GM21526 (cell line): ENCODE measurements at regions not wholly inside any gene's neighbourhood (a gene's known extent, or its start where the extent isn't known, plus 50 kb on each side); places are given as distances from the start of the nearest gene placed in this dataset.

ENCODE experiments used
- ATAC-seq: cut with Tn5 transposase; IDR thresholded peaks from one replicate; pipeline ENCODE4 v1.9.1; 2021; ENCODE audit warnings: moderate library complexity; ENCODE audit not compliant: unreplicated experiment, low FRiP score

- no peak for ATAC-seq
Observed at GRCh38 chr6:9628819-9629218, 786.1 kb downstream of the TFAP2A start.

DNA sequence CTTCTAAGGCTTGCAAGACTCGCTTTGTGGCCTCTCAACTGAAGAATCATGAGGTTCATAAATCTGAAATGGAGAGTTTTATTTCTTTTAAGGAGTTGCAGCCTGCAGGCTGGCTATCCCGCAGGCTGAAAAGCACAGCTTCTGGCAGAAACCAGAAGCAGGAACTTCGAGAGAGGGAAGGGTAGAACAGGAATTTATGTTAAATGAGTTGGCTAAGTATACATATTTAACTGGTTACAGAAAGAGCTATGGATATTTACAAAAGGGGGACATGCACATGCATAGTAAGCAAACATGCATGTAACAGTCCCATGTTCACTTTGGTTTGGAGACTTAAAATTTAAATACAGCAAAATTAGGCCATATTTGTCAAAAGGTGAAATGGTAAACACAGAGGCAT lies 787.0 kb downstream of the TFAP2A start:
- ATAC-seq: no peak

- no peak for ATAC-seq
Observed at GRCh38 chr6:9623985-9624384, 790.9 kb downstream of the TFAP2A start.

GRCh38 chr6:9623228-9623832 lies 791.5 kb downstream of the TFAP2A start:
- no peak for ATAC-seq

GRCh38 chr6:9621276-9621675 lies 793.6 kb downstream of the TFAP2A start:
- ATAC-seq: no peak

GRCh38 chr6:9620687-9621086 lies 794.2 kb downstream of the TFAP2A start:
- no peak for ATAC-seq

DNA sequence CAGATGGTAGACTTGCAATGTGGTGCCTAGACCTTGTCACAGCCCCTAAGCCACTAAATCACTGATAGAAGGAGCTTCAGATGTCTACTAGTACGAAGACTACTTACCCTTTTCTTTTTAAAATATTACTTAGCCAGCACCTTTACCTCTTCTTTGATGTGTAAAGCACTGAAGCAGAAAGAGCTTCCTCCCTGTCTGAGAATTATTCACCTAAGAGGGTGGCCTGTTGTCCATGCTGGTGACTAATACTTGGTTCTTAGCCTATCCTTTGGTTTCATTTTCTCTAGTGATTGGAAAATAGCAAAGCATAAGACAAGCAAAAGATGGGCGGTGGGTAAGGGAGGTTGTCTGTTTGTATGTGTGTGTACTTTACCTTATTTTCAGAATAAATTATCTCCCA lies 794.6 kb downstream of the TFAP2A start:
- no peak for ATAC-seq

GRCh38 chr6:9614778-9615177 lies 800.1 kb downstream of the TFAP2A start:
- ATAC-seq: no peak

DNA sequence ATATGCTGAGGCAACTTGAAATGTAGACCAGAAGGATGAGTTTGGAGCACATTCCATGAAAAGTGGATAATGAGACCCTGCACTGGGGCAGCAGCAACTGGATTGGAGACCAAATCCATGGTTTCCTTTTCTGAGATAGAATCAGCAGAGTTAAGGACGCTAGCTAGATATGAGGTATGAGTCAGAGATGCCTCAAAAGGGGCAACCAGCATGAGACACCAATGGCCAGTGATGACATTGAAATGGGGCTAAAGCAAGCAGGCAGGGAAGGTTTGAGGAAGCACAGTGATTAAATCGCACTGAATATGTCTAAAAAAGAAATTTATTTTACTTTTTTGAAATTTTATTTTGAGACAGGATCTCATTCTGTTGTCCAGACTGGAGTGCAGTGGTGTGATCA lies 802.4 kb downstream of the TFAP2A start:
- ATAC-seq: no peak

GRCh38 chr6:9610620-9611415 lies 804.1 kb downstream of the TFAP2A start:
- no peak for ATAC-seq

DNA sequence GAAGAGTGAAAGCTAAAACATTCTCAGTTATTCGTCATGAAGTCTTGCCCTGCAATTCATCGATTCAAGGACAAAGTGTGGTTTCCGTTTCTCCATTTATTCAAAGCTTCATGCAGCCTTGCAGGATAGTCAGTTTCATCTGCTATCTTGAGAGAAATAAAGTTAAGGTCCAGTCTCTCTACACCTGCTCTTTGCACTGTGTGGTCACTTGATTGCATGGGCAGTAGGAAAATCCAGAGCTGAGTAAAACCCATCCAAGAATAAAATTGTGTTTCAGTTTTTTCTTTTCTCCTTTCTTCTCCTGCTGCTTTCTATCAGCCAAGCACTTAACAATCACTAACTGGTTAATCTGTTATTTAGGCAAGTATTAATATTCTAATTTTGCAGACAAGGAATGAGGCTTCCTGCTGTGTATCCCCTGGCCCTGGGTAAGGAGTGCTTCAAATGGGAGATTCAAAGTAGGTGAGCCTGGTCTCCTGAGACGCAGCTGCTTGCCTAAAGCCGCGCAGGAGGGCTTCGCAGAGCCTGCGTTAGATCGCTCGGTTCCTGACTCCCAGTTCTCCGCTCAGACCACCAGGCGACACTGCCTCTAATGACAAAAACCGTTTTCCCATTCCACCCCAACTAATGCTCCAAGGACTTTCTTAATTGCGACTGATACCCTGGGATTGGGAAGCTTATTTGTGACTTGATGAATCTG lies 808.3 kb downstream of the TFAP2A start:
- no peak for ATAC-seq

- ATAC-seq: no peak
Observed at GRCh38 chr6:9594746-9595145, 820.1 kb downstream of the TFAP2A start.

DNA sequence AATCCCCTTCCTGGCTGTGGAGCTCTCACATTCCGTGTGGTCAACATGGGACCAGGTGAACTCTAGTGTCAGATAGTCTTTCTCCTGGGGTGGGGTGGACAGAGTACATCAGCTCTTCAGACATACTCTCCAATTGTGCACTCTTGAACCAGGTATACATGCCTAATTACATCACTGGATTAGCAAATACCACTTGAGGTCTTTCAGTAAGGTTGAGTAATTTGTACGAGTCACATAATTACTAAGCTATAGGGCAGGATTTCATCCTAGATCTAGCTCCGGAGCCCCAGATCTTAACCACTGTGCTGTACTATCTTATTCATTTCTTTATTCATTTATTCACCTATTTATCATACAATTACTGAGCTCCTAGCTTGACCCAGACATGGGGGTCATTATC lies 821.3 kb downstream of the TFAP2A start:
- no peak for ATAC-seq

DNA sequence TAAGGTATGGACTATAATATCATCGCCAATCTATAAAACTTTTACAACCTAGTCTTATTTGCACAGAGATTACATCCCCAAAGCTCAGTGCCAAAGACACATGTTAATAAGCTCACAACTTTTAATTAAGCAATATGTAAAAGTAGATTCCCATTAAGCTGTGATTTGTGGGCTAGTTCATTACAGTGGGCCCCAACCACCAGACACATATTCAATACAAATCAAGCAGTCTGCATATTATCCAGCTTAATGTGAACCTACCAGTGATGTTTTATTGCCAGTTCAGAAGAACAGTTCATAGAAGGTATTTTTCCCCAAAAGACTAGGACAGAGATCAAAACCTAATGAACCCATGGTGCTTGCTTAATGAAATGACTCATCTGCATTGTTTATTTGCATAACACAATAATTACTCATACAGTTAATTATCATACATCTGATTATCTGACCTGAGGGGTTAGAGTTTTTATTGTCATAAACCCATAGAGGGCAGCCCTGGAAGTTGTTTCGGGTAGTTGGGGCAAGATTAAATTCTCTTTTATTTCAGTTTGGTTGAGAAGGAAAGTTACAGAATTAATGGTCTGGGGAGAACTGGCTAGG lies 831.0 kb downstream of the TFAP2A start:
- no peak for ATAC-seq

DNA sequence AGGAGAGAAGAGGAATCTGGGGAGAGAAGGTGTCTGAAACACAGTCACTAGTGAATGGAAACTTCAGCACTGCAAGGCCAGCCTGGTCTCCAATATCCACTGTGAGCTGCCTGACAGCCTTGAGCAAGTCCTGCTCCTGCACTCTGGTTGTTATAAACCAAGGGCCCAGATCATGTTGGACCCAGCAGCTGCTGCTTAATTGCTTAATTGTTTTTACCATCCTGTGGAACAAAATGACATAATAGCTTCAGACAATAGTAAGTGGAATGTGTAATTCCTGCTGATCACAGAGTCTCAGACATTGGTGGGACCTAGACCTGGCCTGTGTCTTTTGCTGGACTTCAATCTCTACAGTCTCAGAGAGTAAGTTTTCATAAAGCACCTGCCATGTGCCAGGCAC lies 833.7 kb downstream of the TFAP2A start:
- no peak for ATAC-seq

DNA sequence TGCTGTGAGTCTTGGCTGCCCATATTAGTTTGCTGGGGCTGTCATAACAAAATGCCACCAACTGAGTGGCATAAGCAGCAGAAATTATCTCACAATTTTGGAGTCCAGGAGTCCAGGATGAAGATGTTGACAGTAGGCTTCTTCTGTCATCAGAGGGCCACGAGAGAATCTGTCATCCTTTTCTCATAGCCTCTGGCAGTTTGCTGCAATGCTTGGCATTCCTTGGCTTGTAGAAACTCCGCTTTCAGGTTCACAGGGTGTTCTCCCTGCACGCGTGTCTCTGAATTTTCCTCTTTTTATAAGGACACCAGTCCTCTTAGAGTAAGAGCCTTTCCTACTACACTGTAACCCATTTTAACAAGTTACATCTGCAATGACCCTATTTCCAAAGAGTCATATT lies 838.4 kb downstream of the TFAP2A start:
- no peak for ATAC-seq

GRCh38 chr6:9566096-9566495 lies 848.8 kb downstream of the TFAP2A start:
- no peak for ATAC-seq

DNA sequence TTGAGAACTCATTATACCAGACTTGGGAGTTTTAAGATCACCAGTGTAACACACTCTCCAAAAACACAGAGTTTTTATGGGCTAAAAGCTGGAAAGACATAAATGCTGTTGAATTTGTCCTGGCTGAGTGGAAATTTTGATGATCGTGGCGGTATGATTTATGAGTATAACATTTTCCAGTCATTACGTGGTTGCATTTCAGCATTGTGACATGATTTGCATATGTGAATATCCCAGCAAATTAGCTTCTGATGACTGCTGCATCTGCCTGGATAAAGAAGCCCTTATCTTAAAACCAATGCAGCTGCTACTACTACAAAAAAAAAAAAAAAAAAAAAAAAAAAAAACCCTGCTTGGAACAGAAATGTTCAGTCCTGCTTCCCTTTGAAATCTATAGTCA lies 850.9 kb downstream of the TFAP2A start:
- ATAC-seq: no peak

GRCh38 chr6:9563568-9563967 lies 851.3 kb downstream of the TFAP2A start:
- ATAC-seq: no peak

DNA sequence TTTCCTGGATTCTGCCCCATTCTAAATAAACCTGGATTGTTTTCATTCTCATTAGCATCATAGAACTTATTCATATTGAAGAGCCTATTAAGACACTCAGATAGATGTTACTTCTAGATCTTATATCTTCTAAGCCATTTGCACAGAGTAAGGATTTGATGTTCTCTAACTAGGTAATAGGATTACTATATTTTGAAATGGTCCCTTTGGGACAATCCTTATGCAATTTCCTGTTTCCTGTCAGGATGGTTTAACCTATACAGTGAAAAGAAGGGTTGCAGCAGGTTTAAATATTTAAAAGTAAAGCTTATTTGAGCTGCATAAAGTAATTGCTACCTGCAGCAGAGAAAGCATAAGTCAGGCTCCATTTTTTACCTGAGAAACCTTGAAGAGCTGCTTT lies 860.1 kb downstream of the TFAP2A start:
- no peak for ATAC-seq

- ATAC-seq: no peak
Observed at GRCh38 chr6:9554323-9554722, 860.6 kb downstream of the TFAP2A start.
